Endothelial cell of umbilical vein (primary cell): ENCODE measurements at regions not wholly inside any gene's neighbourhood (a gene's known extent, or its start where the extent isn't known, plus 50 kb on each side); places are given as distances from the start of the nearest gene placed in this dataset.

Experiments used
- BruUV-seq: library from RNA; stranded (reverse); fragments of 400-500 nt; replicated peaks from 2 replicates; lab custom pipeline; 2021; lab: Mats Ljungman, UMichigan
- CTCF ChIA-PET: fragments of 300-600, 350-600 bp; sonication (Branson Sonifier 250); formaldehyde crosslinking; loops from one replicate; lab custom pipeline; 2021; ENCODE audit warnings: antibody characterized with exemption, inconsistent platforms; lab: Charles Lee
- POLR2A ChIA-PET: fragments of 300-600, 350-600 bp; sonication (Branson Sonifier 250); formaldehyde crosslinking; loops from one replicate; lab custom pipeline; 2021; ENCODE audit warnings: antibody characterized with exemption, inconsistent platforms; lab: Charles Lee
- DNase-seq: peaks from one replicate; pipeline ENCODE4 v3.0.0-alpha.2; 2011; ENCODE audit warnings: low read depth, low spot score
- FAIRE-seq: peaks from 2 replicates; lab custom pipeline; 2011; peaks lifted over from hg19 to GRCh38; lab: Jason Lieb, UNC
- H2AFZ ChIP-seq: 2 replicates; pipeline ENCODE4 v1.6.0; 2012; ENCODE audit warnings: low read depth, low read length, control low read depth, inconsistent platforms
- H3K27ac ChIP-seq: 2 replicates; pipeline ENCODE4 v1.5.1; 2011; ENCODE audit warnings: low read depth, mild to moderate bottlenecking, control low read depth, low read length, moderate library complexity; ENCODE audit not compliant: insufficient read depth
- H3K27me3 ChIP-seq, 2 experiments: 2 replicates each; pipeline versions ENCODE4 v1.6.0 to v1.6.1; 2011; ENCODE audit warnings: low read length in 2 of 2, mixed read lengths in 1 of 2; ENCODE audit not compliant: control insufficient read depth in 2 of 2, insufficient read depth in 2 of 2
- H3K36me3 ChIP-seq, 2 experiments: 2 replicates in 1 of 2; 3 replicates in 1 of 2; pipeline ENCODE4 v1.5.1; 2011; ENCODE audit warnings: low read length in 2 of 2, mild to moderate bottlenecking in 1 of 2, moderate library complexity in 1 of 2; ENCODE audit not compliant: control insufficient read depth in 2 of 2, insufficient read depth in 2 of 2; ENCODE audit errors: extremely low read depth in 1 of 2
- H3K4me1 ChIP-seq: 3 replicates; pipeline ENCODE4 v1.5.1; 2011; ENCODE audit warnings: mild to moderate bottlenecking, low read length; ENCODE audit not compliant: control insufficient read depth, insufficient read depth; ENCODE audit errors: extremely low read depth
- H3K4me2 ChIP-seq: 2 replicates; pipeline ENCODE4 v1.6.1; 2011; ENCODE audit warnings: low read length, control low read depth, mixed read lengths; ENCODE audit not compliant: insufficient read depth
- H3K4me3 ChIP-seq, 3 experiments: fragments of 200-600 bp in 1 of 3; sonication (generic), shearing (Covaris generic) in 1 of 3; replicated peaks in 1 of 3; 2 replicates each; pipeline ENCODE4 v1.5.1; 2011 to 2016; ENCODE audit warnings: control low read depth in 3 of 3, low read length in 3 of 3, mild to moderate bottlenecking in 2 of 3, inconsistent platforms in 1 of 3, low read depth in 1 of 3, moderate library complexity in 1 of 3; ENCODE audit not compliant: insufficient read depth in 1 of 3
- H3K79me2 ChIP-seq: 2 replicates; pipeline ENCODE4 v1.6.0; 2012; ENCODE audit warnings: low read length, inconsistent platforms; ENCODE audit not compliant: control insufficient read depth, insufficient read depth
- H3K9ac ChIP-seq: replicated peaks from 2 replicates; pipeline ENCODE3; 2011; ENCODE audit warnings: low read length, control low read depth; ENCODE audit not compliant: insufficient read depth; ENCODE audit errors: extremely low read depth
- H3K9me1 ChIP-seq: replicated peaks from 3 replicates; pipeline ENCODE4 v1.6.0; 2011; ENCODE audit warnings: mild to moderate bottlenecking, low read length; ENCODE audit not compliant: control insufficient read depth, insufficient read depth; ENCODE audit errors: extremely low read depth
- H3K9me3 ChIP-seq: replicated peaks from 2 replicates; pipeline ENCODE4 v1.5.1; 2012; ENCODE audit warnings: low read length, inconsistent platforms; ENCODE audit not compliant: control insufficient read depth, insufficient read depth
- H4K20me1 ChIP-seq: replicated peaks from 2 replicates; pipeline ENCODE3; 2011; ENCODE audit warnings: mild to moderate bottlenecking, low read length; ENCODE audit not compliant: control insufficient read depth, insufficient read depth; ENCODE audit errors: extremely low read depth
- CTCF ChIP-seq, 2 donors: IDR thresholded peaks; 1 replicate in 1 of 2; 2 replicates in 1 of 2; pipeline ENCODE4 v1.5.1; 2011; ENCODE audit warnings: low read length in 2 of 2, mild to moderate bottlenecking in 2 of 2, moderate library complexity in 2 of 2, control low read depth in 1 of 2, inconsistent platforms in 1 of 2, low read depth in 1 of 2; ENCODE audit not compliant: insufficient read depth in 1 of 2; ENCODE audit errors: extremely low read depth in 1 of 2
- EZH2 ChIP-seq: IDR thresholded peaks from 2 replicates; pipeline ENCODE4 v1.6.1; 2012; ENCODE audit warnings: borderline replicate concordance, low read depth, mild to moderate bottlenecking, moderate library complexity, low read length, inconsistent platforms; ENCODE audit not compliant: severe bottlenecking
- FOS ChIP-seq: IDR thresholded peaks from 2 replicates; pipeline ENCODE4 v1.6.1; 2011; ENCODE audit warnings: mild to moderate bottlenecking, low read length, moderate library complexity, borderline replicate concordance; ENCODE audit not compliant: insufficient read depth
- GATA2 ChIP-seq: IDR thresholded peaks from 2 replicates; pipeline ENCODE4 v1.7.0; 2011; ENCODE audit warnings: low read depth, mild to moderate bottlenecking, moderate library complexity, mixed read lengths, low read length; ENCODE audit not compliant: insufficient read length, insufficient read depth
- JUN ChIP-seq: IDR thresholded peaks from 2 replicates; pipeline ENCODE4 v1.6.1; 2011; ENCODE audit warnings: borderline replicate concordance, low read depth; ENCODE audit not compliant: insufficient read length, insufficient read depth
- MAX ChIP-seq: IDR thresholded peaks from 2 replicates; pipeline ENCODE4 v1.6.1; 2011; ENCODE audit not compliant: insufficient read depth, insufficient read length
- MYC ChIP-seq: IDR thresholded peaks from one replicate; pipeline ENCODE4 v1.6.1; 2011; ENCODE audit warnings: mild to moderate bottlenecking, low read depth, low read length
- POLR2A ChIP-seq: IDR thresholded peaks from 2 replicates; pipeline ENCODE4 v1.6.1; 2012; ENCODE audit warnings: low read depth, mild to moderate bottlenecking, control low read depth, low read length
- POLR2AphosphoS5 ChIP-seq: IDR thresholded peaks from 2 replicates; pipeline ENCODE4 v1.6.1; 2012; ENCODE audit warnings: low read depth, mild to moderate bottlenecking, control low read depth, low read length, moderate library complexity; ENCODE audit not compliant: insufficient read depth
- dilution Hi-C: fragments of 300-500 bp; cut with MboI; formaldehyde crosslinking; loops from one replicate; pipeline ENCODE4 v1.15.0; 2019; ENCODE audit warnings: low sequenced_read_pairs; ENCODE audit not compliant: extremely low pct_ligation_motif_present
- intact Hi-C: fragments of 100-400 bp; cut with micrococcal nuclease; formaldehyde crosslinking; loops from one replicate; pipeline ENCODE4 v1.10.0; 2022

- intact Hi-C loops, result no loop called here
- dilution Hi-C loops, result no loop called here
- DNase-seq (no peak), FAIRE-seq (no peak)
- Histone ChIP-seq H3K27me3 (no peaks in the 10 kb centered on the region), H3K36me3 (no peaks in the 10 kb centered on the region), H3K79me2 (no peaks in the 10 kb centered on the region), H3K4me2 (no peak overlapping the region), H3K4me1 (no peaks in the 10 kb centered on the region), H3K9me1 (no peaks in the 10 kb centered on the region), H3K9ac (no peak overlapping the region), H3K4me3 (no peak overlapping the region), H4K20me1 (no peaks in the 10 kb centered on the region), H3K27ac (no peak overlapping the region), H3K9me3 (no peaks in the 10 kb centered on the region), H2AFZ (no peak overlapping the region)
- ChIA-PET POLR2A (no interaction called here), CTCF (no interaction called here)
- TF ChIP-seq MAX (no peak), MYC (no peak), POLR2AphosphoS5 (no peak)
- no TSS peak for BruUV-seq
Observed at GRCh38 chr1:29853716-29854330, 617.5 kb downstream of the PTPRU start.

- Histone ChIP-seq H4K20me1 (no peaks in the 10 kb centered on the region), H3K27me3 (no peaks in the 10 kb centered on the region), H3K27ac (no peak overlapping the region), H3K9me3 (no peaks in the 10 kb centered on the region), H3K79me2 (no peaks in the 10 kb centered on the region), H3K9ac (no peak overlapping the region), H3K9me1 (no peaks in the 10 kb centered on the region), H3K4me2 (no peak overlapping the region), H3K4me1 (no peaks in the 10 kb centered on the region), H3K36me3 (no peaks in the 10 kb centered on the region), H3K4me3 (no peak overlapping the region), H2AFZ (no peak overlapping the region)
- dilution Hi-C loops, result no loop called here
- intact Hi-C loops, result no loop called here
- TF ChIP-seq JUN, result no peak
- TF ChIP-seq POLR2A, result no peak
- TF ChIP-seq CTCF (IDR thresholded peaks at IDR 0.05; ENCODE audit: extremely low read depth in 1 of 2, insufficient read depth in 1 of 2, low read depth in 1 of 2, low read length in 2 of 2), result no peak
- no peak for TF ChIP-seq MYC
- no peak for TF ChIP-seq FOS
- TF ChIP-seq EZH2, result no peak
- no peak for TF ChIP-seq MAX
- no peak for TF ChIP-seq POLR2AphosphoS5
- no peak for TF ChIP-seq GATA2
- BruUV-seq, result no TSS peak
- FAIRE-seq (no peak), DNase-seq (no peak)
- CTCF ChIA-PET, result interaction anchor here (1.3 kb wide), 1 partner anchor 149 kb away, joined by 3 read pairs; no protein-coding TSS in a partner anchor
- POLR2A ChIA-PET, result no interaction called here
Observed at GRCh38 chr1:29852248-29852647, 615.9 kb downstream of the PTPRU start.
